GM21723 (cell line): ENCODE measurements at regions not wholly inside any gene's neighbourhood (a gene's known extent, or its start where the extent isn't known, plus 50 kb on each side); places are given as distances from the start of the nearest gene placed in this dataset.
"Not testable (repeated sequence)": the region's sequence is repeated elsewhere in the genome, so short reads cannot be mapped to it uniquely, and the experiment has no call there.

Experiments used
- ATAC-seq: cut with Tn5 transposase; IDR thresholded peaks from one replicate; pipeline ENCODE4 v1.9.1; 2021; ENCODE audit warnings: mild to moderate bottlenecking, moderate library complexity; ENCODE audit not compliant: unreplicated experiment

DNA sequence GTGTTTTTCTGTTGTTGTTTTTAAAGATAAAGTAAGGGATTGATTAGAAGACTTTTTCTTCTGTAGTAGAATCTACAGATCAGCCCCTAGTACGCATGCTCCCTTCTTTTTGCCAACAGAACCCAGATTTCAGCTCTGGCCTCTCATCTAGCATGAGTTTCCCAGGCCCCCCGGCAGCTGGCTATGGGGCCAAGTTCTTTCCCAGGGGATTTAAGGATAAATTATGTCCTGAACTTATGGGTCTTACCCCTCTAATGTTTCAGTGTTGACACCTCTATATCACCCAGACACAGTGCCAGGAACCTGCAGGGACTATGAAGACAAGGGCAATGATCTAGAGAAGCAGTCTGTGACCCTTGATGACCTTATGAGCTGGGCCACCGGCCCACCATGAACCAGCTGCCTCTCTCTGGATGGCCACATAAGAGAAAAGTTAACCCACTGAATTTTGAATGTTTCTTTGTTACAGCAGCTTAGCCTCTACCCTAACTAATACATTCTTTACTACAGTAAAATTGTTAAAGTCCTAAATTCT is 150.5 kb downstream of the UNC5CL start:
- no peak for ATAC-seq

DNA sequence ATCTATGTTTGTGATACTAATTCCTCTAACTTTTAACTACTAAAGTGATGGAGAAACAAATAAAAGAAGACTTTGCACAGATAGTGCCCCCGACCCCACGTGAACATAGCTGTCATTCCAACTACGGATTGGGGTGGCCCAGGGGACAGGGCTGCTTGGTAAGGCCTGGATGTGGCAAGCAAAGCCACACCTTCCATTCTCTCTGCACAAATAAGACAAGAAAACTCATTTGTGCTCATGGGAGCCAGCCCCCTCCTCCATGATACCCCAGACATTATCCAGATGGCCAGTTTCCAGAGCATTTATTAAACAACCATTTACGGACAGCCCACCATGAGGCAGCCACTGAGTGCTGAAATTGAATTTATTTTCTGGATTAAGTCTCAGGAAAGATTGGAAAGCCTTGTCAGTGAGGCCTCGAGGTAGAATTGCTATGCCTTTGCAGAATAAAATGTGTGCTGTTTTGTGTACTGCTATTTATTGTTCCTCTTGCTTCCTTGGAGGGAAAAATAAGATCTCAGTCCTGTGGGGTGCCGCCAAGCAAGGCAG is 151.2 kb downstream of the UNC5CL start:
- ATAC-seq = no peak

DNA sequence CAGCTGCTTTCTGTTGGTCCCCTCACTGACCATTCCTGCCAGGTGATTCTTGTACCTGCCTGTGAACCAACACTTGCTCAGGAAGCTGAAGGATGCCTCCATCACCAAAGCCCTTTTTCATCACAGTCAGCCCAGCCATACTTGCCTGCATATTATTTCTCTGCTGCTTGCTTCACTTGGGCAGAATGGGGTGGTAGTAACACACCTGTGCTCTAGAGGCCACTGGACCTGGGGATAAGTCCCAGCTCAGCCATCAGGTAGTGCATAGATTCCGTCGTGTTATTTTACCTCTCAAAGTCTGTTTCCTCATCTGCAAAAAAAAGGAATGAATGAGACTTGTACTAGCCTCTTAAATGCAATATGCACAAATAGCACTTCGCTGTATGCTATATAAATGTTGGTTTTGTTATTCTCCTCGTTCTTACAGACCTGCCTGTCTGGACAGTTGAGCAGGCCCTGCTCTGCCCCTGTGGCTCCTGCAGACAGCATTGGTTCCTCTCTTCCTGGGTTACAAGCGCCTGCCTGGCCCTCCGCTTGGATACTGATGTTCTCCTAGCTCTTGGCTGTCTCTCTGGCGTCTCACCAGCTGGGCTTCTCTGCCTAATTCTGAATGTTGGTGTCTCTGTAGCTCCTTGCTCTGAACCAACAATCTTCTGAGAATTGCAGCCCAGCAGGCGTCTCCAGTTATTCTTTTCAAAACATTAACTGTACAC is 151.8 kb downstream of the UNC5CL start:
- no peak for ATAC-seq

DNA sequence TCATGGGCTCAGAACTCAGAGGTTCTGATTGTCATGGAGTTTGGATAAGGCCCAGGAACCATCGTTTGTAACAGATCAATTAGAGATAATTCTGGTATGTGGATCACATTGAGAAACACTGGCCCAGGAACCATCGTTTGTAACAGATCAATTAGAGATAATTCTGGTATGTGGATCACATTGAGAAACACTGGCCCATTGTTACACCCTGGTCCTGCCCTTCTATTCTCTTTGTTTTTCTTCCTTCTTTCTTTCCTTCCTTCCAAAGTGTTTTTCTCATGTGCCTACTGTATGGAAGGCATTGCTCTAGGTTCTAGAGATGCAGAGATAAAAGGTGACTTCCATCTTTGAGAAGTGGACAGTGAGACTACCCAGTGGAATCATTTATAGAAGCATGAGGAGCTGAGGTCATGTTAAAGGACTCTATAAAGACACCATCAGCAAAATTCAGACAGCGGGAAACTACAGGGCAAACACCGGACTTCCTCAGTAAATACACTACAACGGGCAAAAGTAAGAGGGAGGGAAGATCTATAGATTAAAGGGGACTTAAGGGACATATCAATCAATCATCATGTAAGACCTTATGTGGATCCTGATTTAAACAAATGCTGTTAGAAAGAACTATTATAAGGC is 153.8 kb downstream of the UNC5CL start:
- ATAC-seq = no peak

DNA sequence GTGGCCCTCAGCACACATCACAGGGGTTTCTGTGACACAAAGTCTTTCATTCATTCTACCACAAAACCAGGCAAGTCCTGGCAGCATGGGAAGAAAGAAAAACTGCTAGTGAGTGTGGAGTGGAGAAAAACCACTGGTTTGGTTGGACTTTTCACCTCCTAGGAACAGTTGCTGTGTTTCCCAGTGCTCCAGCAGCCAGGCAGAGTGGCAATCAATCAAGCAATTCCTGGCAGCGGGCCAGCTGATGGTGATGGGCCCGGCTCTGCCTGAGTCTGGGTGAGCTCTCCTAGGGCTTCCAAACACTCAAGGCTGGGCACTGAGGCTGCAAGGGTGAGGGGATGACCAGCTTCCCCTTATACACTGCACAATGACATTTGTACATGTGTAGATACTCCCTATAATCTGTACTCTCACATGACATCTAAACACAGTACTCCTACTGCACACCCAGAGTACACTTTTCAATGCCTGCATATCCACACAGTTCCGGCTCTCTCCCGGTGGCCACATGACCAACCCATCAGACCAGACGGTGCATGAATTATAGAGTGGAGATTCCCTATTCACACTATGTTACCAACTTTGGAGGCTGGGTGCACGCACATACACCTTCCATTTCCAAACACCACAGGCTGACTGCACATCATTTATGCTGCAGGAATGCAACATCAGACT is 156.6 kb downstream of the UNC5CL start:
- no peak for ATAC-seq

DNA sequence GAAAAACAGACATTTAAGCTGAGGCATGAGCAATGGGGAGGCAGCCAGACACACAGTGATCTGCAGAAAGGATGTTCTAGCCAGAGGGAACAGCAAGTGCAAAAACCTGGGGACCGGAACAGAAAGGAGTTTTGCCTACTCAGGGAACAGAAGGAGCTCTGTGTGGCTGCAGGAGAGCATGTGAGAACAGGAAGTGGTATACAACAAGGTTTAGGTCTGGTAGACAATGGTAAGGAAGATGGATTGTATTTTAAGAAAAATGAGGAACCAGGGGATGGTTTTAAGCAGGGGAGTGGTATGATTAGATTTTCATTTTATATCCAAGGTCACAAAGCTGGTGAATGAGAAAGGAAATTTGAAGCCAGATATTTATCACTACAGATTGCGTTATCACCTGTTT is 157.5 kb downstream of the UNC5CL start:
- ATAC-seq = no peak

DNA sequence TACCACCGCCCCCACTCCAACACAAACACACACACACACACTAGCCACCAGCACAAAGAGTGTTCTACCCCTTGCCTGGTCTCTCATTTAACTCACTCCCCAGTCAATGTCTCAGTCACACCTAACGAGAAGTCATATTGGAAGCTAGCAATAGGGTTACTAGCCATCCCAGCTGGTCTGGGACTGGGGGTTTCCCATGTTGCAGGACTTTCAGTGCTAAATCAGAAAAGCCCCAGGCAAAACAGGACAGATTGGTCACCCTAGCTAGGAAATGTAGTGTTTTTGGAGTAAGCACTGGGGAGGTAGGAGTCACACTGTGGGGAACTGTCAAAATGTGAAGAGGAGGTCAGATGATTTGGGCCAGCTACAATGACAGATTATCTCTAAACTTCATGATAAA is 158.1 kb downstream of the UNC5CL start:
- ATAC-seq = no peak

DNA sequence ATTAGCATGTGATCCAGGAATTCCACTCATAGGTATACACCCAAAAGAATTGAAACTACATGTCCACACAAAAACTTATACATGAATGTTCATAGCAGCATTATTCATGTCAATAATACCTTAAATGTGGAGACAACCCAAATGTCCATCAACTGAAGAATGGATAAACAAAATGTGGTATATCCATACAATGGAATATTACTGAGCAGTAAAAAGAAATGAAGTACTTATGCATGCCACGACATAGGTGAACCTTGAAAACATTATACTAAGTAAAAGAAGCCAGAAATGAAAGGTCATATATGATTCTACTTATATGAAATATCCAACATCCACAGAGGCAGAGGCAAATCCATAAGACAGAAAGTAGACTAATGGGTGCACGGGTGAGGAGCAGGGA is 159.9 kb downstream of the UNC5CL start:
- no peak for ATAC-seq

DNA sequence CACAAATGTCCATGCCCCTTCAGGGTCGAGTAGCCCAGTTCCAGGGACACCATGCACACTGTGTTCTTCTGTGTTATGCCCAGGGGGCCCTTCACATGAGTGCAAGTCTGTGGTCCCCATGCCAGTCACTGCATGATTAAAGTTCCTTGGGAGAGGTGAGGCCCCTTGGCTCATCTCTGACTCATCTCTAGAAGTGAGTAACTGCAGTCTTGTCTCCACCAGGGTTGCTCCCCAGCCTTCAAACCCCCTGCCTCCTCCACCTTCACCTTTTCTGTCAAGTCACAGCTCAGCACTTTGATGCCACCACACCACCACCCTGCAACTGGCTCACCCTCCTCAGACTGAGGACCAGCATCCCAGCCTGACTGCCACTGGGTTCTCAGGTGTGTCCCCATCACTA is 161.7 kb downstream of the UNC5CL start:
- ATAC-seq = no peak

DNA sequence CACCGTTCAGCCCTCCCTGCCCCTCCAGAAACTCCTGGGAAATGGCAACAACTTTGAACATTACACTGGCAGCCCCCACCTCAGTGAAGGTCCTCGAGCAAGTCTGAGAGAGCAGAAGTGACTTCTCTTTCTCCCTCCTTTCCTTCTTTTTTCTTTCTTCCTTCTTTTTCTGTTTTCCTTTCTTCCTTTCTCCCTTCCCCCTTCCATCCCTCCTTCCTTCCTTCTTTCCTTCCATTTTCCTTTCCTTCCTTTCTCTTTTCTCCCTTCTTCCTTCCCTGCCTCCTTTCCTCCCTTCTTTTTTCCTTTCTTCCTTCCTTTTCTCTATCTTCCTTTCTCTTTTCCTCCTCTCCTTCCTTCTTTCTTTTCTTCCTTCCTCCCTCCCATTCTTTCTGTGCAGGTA is 162.7 kb downstream of the UNC5CL start:
- no peak for ATAC-seq

DNA sequence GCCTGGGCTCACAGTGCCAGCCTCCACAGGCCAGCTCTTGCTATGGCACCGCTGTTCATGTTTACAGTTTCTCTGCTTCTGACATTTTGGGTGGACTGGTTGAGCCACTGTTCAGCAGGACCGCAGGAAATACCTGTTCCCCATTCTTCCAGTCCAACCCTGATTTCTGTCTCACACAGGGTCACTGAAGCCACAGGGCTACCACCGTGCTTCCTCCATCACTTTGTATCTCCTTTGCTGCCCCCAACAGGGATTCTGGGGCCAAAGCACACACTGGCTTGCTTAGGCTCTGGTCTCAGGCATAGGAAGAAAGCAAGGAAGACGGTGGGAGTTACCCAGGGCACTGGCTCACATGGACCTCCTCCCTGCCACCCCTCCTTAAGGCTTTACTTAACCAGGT is 164.5 kb downstream of the UNC5CL start:
- no peak for ATAC-seq

DNA sequence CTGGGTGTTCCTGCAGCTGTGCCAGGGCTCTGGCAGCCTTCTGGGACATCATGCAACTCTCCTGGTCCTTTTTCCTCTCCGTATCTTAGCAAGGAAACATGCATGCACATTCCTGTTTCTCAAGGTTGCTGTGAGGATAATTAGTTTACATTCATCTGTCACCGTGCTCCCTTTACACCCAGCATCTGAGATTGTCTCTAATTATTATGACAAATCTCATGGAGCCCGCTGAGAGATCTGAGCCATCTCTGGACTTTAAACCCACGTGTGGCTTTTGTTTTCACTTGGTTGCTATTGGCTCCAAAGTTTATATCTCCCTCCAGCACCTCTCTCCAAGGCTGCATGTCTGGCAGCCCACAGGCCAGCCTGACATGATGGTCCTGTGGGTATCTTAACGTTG is 167.6 kb downstream of the UNC5CL start:
- ATAC-seq = no peak

DNA sequence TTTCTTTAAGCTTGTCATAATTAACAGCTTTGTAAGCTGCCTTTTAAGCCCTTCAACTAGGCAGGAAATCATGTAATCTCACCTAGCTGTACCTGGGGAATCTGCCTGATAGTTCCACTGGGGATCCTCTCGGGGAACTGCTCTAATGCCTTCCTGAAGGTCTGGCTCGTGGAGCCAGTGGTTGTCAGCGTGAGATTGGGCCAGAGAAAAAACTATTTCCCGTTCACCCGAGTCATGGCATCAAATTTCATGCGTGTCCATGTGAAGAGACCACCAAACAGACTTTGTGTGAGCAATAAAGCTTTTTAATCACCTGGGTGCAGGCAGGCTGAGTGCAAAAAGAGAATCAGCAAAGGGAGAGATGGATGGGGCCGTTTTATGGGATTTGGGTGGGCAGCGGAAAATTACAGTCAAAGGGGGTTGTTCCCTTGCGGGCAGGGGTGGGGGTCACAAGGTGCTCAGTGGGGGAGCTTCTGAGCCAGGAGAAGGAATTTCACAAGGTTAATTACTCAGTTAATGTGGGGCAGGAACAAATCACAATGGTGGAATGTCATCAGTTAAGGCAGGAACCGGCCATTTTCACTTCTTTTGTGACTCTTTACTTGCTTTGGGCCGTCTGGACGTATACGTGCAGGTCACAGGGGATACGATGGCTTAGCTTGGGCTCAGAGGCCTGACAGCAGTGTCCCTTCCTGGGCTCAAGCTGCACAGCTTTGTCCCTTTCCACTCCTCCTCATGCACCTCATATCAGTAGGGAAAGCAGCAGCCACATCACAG is 170.7 kb downstream of the UNC5CL start:
- not testable (repeated sequence) for ATAC-seq

DNA sequence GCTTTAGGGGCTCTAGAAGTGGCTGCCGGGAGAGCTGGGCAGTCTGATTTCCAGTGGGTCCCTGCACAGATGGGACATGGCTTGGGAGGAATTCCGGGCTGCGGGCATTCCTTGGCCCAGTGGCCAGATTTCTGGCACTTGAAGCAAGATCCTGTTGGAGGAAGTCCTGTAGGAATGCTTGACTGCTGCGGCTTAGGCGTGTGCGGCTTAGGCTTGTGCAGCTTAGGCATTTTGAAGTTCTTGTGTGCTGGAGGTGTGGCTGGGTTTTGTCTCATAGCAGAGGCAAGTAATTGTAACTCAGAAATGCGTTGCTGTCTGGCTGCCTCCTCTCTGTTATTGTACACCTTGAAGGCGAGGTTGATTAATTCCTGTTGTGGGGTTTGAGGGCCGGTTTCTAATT is 171.5 kb downstream of the UNC5CL start:
- not testable (repeated sequence) for ATAC-seq

DNA sequence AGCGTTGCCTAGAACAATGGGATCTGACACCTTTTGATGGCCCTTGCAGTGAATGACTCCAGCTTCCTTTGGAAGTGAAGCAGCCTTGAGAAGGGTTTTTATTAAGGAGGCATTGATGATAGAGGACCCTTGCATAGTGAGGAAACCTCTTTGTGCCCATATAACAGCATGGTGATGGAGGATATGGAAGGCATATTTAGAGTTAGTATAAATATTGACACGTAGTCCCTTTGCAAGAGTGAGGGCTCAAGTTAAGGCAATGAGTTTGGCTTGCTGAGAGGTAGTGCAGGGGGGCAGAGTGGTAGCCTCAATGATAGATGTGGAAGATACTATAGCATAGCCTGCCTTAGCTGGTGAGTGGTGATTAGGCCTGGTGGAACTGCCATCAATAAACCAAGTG is 173.8 kb downstream of the UNC5CL start:
- ATAC-seq = not testable (repeated sequence)

DNA sequence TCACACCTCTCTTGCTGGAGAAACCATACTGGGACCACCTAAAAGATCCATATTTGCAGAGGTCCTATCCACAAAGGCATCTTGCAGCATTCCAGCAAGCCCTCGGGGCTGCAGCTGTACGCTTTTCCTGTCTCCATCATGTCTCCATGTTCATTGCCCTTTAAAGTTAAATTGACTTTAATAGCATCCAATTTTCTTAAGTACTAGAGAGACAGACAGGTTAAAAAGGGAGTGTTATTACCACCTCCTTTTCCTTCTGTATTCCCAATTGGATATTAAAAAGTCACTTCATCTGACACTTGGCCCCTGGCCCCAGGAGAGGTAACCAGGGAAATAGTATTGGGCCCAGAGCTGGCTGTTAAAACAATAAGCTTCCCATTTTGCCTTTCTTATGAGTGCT is 178.6 kb downstream of the UNC5CL start:
- ATAC-seq = no peak

DNA sequence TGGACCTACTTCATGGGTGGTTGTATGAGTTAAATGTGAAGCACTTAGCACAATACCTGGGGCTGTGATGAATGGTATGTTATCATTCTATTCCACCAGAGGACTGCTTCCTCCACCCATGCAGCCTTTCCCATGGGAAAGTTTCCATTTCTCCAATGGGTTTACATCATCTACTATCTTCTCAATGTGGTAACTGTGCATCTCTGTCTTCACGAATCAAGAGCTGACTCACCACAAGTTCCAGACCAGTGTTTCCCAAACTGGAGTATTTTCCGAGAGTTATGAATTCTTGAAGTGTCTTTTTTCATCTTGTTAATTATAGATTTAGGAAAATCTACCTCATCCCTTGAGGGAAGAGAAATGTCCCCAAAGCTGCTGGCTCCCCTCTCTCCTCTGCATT is 182.8 kb downstream of the UNC5CL start:
- ATAC-seq = no peak

DNA sequence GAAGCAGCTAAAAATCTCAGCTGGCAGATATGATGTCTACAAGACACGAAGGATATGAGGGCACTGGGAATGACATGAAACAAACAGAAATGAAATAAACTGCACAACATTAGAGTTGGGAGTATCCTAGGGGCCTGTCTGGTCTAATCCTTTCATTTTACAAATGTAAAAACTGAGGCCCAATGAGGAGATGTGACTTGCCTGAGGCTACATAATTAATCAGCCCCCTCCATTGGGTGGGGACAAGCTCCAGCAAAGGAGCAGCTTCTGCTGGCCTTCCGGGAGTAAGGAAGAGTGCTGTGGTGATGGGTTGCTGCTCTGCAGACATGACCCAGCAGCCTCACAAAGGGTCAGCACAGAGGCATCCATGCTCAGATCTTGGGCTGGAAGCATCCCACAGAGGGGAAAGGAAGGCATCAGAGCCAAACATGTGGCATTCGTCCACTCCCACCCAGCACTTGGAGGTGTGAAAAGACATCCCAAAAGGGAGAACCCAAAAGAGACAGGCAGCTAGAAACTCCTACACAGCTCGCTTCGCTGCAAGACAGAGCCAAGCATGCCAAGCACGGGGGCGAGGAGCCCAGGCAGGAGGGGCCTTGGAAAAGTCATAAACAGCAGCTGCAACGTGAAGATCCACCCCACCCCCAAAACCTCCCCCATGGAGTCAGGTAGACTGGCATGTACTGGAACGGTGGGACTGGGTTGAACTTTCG is 183.7 kb downstream of the UNC5CL start:
- ATAC-seq = no peak

DNA sequence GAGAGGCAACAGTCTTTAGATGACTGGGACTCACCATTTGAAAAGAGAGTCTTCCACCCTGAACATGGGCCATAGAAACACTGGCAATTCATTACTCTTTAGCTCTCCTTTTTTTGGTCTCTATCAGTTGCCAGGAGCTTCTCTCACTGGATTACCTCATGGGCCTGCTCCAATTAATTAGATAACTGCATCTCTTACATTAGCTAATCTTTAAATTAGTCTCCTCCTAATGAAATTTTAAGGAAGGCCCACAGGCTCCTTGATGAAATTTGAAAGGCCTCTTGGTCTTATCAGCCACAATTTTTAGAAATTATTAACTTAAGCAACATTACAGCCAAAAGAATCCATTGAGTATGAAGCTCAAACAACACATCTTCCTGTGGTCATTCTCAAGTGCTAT is 184.4 kb downstream of the UNC5CL start:
- no peak for ATAC-seq

DNA sequence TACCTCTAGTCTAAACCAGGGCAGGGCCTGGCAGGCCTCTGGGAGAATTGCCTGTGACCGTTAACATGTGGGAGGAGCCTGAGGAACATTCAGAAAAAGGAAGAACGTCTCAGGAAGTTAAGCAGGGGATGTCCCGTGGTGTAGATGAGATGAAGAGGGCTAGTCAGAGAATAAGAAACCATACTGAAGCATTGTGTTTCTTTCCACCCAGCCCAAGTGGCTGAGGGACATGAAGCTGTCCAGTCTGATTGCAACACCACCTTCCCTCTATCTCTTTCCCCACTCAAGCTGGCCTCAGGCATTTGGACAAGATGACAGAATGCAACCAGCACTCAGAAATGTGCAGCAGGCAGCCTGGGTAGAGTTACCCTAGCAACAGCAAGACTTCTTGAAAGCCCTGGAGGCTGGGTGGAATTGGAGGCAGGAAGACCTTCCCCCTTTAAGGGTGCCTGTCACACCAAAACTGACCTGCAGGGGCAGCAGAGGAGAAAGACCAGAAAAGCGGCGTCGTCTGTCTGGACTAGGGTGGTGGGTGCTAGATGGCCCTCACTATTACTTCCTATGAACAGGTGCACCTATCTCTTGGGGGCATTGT is 186.1 kb downstream of the UNC5CL start:
- ATAC-seq = no peak
